ENCODE measurements at regions not wholly inside any gene's neighbourhood (a gene's known extent, or its start where the extent isn't known, plus 50 kb on each side); places are given as distances from the start of the nearest gene placed in this dataset.

DNA sequence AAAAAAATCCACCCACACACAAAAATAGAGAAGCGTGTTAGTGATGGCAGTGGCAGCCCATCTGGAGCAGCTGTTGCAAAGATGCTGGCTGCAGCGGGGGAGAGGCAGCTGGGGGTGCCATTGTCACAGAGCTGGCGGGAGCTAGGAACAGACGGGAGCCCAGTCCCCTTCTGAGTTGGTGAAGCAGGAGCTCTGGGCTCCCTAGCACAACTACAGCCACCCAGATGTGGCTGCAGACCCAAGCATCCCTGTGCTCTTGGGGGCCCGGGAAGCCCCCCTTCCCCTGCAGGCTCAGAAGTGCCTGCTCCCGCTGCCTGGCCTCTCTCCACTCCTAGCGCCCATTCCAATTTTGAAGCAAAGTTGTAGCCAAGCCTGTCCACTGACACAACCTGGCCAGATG is 366.6 kb upstream of the MC4R start:
- DNase-seq (ENCODE audit: low spot score): no peak
- no peak for TF ChIP-seq CTCF (IDR thresholded peaks at IDR 0.05; ENCODE audit: extremely low read depth, missing control alignments)

DNA sequence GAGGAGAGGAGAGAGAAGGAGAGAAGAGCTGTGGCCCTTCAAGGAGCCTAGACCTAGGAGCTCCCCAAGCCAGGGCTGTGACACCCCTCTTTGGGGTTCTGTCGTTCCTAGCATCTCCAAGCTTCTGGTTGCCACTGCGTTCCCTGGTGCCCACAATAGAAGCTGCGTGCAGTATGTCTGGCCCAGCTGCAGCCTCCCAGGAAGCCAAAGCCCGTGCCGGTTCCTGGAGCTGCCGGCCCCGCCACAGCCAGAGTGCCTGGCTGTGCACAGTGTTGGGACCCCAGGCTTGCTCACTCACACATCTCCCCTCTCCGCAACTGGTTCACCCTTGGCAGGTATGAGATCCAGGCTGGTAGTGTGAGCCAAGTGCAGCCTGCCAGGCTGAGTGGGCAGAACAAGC is 367.7 kb upstream of the MC4R start:
- no peak for DNase-seq (ENCODE audit: low spot score)
- TF ChIP-seq CTCF (IDR thresholded peaks at IDR 0.05; ENCODE audit: extremely low read depth, missing control alignments): no peak

DNA sequence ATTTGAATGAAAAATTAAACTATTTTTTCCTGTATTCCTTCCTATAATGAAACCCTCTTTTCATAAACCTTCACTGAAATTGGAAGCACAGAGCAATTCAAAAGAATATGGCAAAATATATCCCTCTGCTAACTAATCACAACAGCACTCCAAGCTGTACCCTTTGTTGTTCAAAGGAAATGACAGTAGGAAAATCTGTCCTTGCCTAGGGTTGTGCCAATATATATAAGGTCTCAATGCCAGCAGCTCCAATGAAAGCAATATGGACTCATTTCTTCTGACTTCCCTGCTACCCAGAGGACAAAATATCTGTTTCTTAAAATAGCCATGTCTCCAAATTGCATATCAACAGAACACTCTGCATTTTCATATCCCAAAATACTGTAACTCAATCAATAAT is 373.9 kb upstream of the MC4R start:
- TF ChIP-seq CTCF (IDR thresholded peaks at IDR 0.05; ENCODE audit: extremely low read depth, missing control alignments): no peak
- DNase-seq (ENCODE audit: low spot score): no peak

DNA sequence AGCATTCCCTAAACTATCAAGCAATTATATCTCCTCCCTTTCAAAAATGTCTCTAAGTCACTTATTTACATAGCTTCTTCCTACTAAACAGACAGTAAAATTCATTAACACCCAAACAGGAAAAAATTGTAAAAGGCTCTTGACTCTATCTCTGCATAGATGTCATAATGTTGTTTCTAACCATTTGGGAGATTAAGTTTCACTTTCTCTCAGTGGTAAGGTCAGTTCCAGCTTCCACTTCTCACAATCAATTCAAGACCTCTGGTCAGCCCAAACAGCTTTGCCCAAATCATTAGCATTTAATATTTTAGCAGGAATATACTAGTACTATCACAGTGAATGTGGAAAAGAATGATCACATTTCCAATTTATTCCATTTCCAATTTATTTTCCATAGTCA is 374.3 kb upstream of the MC4R start:
- DNase-seq (ENCODE audit: low spot score): no peak
- no peak for TF ChIP-seq CTCF (IDR thresholded peaks at IDR 0.05; ENCODE audit: extremely low read depth, missing control alignments)

- DNase-seq (ENCODE audit: low spot score): no peak
- TF ChIP-seq CTCF (IDR thresholded peaks at IDR 0.05; ENCODE audit: extremely low read depth, missing control alignments): no peak
Observed at GRCh38 chr18:60753753-60754152, 381.2 kb upstream of the MC4R start.

DNA sequence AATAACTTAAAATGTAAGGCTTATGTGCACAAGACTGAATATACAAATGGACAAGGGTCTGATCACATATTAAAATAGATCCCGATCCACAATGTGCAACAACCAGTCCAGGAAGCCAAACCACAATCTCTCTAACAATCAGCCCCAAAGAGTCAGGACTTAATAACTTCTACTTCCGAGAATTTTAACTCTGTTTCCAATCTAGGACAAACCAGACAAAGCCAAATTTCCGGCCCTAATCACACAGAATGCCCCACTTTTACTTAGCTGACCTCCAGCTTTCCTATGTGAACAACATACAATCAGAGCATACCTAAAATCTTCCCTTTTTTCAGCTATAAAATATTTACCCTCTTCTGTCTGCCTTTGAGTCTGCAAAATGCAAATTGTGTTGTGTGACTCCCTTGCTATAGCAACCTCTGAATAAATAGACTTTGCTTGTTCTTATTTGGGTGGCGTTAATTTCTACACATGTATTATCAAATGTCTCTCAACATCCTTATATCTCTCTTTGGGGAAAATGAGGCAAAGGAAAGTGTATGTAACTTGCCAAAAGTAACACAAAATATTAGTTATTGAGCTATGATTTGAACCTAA is 381.9 kb upstream of the MC4R start:
- no peak for DNase-seq (ENCODE audit: low spot score)
- TF ChIP-seq CTCF (IDR thresholded peaks at IDR 0.05; ENCODE audit: extremely low read depth, missing control alignments): no peak

DNA sequence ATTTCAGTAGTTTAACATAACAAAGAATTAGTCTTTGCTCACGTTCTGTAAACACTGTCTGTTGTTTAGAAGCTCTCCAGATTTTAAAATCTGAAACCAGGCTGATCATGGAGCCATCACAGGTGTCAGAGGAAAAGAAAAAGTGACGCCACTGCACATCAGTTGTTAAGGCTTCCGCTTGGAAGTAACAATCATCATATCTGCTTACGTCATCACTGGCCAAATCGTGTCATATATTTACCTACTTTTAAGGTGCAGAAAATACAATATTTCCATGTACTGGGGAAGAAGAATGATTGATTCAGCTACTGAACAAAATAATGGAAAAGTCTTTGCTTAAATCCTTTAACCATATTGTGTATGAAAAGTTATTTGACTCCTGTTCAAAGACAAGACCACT is 382.6 kb upstream of the MC4R start:
- TF ChIP-seq CTCF (IDR thresholded peaks at IDR 0.05; ENCODE audit: extremely low read depth, missing control alignments): no peak
- DNase-seq (ENCODE audit: low spot score): no peak

Data from GM20000 (cell line).